HG03135 (cell line): ENCODE measurements at regions not wholly inside any gene's neighbourhood (a gene's known extent, or its start where the extent isn't known, plus 50 kb on each side); places are given as distances from the start of the nearest gene placed in this dataset.
A peak's percentile ranks its signal among the peaks of the same experiment; 100 is the strongest.
"Not testable (repeated sequence)": the region's sequence is repeated elsewhere in the genome, so short reads cannot be mapped to it uniquely, and the experiment has no call there.

Experiments used
- ATAC-seq: cut with Tn5 transposase; IDR thresholded peaks from one replicate; pipeline ENCODE4 v1.9.1; 2021; ENCODE audit warnings: mild to moderate bottlenecking, moderate library complexity; ENCODE audit not compliant: unreplicated experiment

DNA sequence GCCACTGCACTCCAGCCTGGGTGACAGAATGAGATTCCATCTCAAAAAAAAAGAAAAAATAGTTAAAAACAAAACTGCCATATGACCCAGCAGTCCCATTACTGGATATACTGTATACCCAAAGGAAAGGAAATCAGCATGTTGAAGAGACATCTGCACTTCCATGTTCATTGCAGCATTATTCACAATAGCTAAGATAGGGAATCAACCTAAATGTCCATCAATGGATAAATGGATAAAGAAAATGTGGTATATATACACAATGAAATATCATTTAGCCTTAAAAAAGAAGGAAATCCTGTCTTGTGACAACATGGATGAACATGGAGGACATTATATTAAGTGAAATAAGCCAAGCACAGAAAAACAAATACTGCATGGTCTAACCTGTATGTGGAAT is 160.7 kb downstream of the DUSP6 start:
- not testable (repeated sequence) for ATAC-seq

DNA sequence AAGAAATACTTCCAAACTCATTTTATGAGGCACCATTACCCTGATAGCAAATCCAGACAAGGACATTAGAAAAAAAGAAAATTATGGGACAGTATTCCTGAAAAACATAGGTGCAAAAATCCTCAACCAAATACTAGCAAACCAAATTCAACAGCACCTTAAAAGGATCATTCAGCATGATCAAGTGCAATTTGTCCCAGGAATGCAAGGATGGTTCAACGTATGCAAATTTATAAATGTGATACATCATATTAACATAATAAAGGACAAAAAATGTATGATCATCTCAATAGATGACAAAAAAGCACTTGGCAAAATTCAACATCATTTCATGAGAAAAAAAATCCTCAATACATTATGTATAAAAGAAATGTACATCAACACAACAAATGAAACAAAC is 162.9 kb downstream of the DUSP6 start:
- no peak for ATAC-seq

DNA sequence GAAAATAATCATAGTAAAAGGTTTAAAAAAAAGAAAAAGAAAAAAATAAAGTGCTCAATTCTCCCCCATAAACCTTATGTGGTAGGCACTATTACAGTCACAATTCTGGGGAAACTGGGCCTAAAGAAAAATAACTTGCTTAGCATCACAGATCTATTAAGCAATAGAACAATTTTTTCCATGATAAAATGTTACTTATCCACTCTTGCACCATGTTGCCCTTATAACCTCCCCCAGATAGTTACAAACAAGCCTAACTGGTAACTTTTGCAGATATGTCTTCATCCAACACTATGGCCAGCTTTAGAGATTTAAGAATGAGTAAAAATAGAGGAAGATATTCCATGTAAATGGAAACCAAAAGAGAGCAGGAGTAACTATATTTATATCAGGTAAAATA is 164.8 kb downstream of the DUSP6 start:
- no peak for ATAC-seq

DNA sequence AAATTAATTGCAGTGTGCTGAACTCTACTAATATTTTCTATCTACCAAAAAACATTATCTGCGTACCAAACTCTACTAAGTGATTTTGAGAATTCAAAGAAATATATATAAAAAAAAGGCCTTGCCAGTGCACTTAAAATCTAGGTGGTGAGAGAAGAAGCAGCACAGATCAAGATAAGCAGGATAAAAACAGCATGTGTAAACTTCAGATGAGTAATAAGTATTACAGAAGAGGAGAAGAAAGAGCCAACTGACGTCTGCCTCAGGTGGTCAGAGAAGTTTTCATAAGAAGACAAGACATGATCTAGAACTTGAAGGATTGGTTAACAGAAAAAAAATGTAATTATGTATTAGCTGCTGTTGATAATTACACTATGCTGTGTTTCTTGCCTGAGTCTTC is 166.4 kb downstream of the DUSP6 start:
- ATAC-seq = no peak

DNA sequence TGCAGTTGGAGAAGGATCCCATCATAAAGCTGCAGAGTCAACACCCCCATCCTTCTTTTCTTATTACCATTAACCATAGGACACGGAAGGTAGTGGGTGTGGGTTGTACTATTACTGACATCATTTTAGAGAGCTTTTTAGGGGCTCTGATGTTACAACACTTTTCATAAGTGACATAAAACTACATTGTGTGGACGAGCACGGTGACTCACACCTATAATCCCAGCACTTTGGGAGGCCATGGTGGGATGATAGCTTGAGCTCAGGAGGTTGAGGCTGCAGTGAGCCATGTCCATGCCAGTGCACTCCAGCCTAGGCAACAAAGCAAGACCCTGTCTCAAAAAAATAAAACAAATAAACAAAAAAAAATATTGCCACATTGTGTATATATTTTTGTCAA is 167.1 kb downstream of the DUSP6 start:
- ATAC-seq = no peak

DNA sequence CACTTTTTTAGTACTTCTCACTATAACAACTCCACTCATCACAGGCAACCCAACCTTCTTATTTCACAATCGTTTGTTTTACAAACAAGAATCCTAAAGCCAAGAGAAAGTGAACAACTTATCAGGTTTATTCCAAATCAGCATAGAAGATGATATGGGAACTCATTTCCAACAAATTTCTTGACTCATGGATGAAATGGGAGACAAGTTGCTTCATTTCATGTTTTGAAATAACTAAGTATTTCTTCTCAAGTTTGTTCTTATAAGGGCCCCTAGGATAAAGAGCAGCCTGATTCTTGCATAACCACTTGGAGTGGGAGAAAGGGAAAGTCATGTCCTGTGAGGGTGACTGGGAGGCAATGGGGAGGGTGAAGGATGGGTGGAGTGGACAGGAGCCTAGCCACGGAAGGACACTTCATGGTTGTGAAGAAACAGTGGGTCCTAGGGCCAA is 168.3 kb downstream of the DUSP6 start:
- no peak for ATAC-seq

DNA sequence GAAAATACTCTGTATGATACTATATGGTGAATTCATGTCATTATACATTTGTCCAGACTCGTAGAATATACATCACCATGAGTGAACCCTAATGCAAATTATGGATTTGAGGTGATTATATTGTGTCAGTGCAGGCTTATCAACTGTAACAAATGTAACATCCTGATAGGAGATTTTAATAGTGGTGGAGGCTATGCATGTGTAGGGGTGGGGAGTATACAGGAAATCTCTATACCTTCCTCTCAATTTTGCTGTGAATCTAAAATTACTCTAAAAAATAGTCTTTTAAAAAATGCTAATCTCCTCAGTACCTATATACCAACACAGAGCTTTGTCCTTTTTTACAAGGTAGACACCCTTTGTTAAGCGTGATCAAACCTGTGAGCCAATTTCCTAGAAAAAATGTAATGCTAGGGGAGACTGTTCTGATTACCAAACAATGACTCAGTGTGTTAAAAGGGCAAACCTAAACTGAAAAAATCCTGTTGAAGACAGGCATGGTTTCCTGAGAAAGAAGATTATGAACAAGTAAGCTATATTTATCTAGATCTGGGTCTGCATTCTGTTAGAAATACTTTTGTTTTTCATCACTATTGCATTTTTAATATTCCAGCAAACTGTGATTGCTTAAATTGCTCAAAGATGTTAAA is 170.9 kb downstream of the DUSP6 start:
- ATAC-seq = no peak

DNA sequence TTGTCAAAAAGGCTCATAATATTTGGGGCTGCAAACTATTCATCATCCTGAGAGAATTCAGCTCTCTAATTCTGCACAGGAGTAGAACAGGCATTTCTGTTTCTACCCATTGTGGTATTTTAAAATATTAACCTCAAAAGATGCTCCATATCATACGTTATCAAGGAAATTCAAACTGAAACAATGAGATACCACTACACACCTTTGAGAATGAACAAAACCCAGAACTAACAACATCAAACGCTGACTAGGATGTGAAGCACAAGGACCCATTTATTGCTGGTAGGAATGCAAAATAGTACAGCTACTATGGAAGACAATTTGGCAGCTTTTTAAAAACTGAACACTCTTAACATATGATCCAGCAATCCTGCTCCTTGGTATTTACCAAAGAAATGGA is 171.8 kb downstream of the DUSP6 start:
- no peak for ATAC-seq

DNA sequence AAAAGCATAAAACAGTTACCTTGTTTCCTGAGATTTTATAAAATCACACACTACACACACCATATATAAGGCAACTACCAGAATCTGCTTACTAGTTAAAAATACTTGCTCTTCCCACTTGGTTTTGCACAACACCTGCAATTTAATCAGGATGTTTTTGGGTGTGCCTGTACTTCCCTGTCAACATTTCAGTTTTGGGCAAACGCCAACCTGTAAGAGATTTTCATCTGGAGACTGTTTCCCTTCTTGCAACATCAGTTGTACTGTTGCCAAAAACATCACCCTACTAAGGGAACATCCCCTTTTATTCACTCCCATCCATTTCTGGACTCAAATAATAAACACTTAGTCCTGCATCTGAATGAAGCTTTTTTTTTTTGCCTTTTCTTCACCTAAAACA is 172.3 kb downstream of the DUSP6 start:
- no peak for ATAC-seq

DNA sequence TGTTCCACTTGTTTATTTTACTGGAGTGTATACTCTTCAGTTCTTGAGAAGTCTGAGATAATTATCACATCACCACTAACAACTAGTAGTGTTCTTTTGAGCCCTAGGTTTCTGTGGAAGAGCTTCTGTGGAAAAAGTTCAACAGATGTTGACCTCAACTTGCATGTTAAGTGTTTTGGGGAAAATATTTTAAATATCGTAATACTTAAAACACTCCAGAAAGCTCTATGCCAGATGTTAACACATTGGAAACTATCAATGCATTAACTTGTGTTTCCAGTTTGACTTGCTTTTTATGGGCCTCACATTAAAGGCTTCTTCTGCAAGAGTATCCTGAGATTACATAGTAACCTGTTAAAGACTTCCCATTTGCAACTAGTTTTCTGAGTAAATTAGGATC is 173.1 kb downstream of the DUSP6 start:
- no peak for ATAC-seq

DNA sequence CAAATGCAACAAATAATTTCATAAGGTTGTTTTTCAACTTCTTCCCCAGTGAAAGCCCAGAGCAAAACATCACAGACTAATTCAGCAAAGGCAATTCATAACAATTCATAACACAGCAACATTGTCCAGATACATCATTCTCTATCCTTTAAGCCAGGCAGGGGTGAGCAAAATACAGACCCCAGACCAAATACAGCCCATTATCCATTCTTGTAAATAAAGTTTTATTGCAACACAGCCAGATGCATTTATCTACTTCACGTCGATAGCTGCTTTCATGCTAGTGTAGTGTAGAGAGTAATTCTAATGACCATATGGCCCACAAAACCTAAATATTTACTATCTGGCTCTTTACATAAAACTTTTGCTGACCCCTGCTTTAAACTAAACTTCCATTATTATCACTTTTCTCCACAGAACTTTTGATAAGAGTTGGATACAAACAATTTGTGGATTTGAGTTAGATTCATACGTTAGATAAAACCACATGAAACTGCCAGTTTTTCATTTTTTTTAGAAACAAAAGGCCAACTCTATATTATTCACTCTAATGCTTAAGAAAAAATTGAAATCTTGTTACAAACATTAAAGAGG is 174.4 kb downstream of the DUSP6 start:
- ATAC-seq = no peak

DNA sequence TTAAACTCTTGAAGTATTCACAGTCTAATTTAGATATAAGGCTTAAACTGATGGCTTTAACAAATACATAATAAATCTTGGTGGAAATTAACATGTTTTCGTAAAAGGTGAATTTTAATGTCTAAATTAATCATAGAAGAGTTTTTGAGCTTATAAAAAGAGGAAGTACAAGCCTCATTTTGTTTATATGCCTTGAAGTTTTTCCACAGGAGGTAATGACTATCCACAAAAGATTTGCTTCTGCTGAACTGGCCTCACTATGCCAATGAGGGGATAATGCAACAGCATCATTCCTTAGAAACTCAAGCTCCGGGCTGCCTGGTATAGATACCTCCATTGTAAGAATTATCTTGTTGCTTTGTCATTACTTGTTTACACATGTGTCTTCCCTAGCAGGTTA is 175.6 kb downstream of the DUSP6 start:
- no peak for ATAC-seq

DNA sequence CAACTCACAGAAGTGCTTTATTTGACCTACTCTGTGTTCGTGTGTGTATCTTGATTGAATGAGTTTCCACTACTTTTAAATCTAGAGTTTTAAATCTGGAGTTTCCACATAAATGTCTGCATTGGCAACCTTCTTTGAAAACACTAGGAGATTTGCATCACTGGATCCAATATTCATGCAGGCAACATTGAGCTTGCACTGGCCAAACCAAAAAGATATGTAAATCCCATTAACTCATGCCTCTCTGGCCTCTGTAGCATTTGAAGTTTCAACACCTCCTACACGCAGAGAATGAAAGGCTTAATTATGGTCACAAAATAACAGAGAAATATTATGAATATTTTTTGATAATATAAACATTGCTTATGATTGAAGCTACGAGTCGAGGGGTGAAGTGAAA is 178.6 kb downstream of the DUSP6 start:
- no peak for ATAC-seq

DNA sequence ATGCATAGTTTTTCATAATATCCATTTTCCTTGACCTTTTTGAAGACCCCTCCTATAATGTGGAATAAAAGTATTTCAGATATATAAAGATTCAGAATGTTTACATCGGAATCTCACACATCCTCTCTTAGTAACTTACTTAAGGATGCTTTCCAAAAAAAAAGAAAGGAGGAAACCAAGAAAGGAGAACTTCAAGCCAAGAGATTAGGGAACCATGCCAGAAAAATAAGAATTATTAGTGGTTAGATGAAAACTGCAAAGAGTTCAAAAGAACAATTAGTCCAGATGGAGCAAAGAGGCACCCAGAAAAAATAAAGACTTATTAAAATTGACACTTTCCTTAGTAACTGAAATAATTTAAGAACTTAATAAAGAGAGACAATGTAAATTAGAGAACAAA is 179.2 kb downstream of the DUSP6 start:
- no peak for ATAC-seq

DNA sequence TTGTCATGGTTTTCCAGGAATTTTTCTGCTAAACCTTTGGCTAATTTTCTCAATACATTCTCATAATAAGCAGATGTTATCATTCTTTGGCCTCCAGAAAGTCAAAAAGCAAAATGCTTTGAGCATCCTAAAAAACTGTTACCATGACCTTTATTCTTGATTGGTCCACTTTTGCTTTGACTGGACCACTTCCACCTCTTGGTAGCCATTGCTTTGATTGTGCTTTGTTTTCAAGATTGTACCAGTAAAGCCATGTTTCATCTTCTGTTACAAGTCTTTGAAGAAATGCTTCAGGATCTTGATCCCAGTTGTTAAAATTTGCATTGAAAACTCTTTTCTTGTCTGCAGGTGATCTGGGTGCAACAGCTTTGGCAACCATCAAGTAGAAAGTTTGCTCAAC is 180.1 kb downstream of the DUSP6 start:
- no peak for ATAC-seq

DNA sequence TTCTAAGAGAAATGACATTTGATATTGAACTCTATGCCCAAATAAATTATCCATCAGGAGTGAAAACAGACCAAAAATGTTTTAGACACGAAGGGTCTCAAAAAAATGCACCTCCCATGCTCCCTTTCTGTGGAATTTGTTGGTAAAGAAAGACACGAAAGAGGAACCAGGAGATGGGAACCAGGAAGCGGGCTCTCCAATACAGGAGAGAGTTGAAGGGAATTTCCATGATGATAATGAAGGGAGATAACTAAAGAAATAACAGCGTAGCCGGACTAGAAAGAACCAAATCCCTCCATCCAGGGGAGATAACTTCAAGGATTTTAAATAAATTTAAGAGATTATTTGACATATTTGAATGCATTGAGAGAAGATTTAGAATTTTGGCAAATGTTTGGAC is 183.0 kb downstream of the DUSP6 start:
- no peak for ATAC-seq

DNA sequence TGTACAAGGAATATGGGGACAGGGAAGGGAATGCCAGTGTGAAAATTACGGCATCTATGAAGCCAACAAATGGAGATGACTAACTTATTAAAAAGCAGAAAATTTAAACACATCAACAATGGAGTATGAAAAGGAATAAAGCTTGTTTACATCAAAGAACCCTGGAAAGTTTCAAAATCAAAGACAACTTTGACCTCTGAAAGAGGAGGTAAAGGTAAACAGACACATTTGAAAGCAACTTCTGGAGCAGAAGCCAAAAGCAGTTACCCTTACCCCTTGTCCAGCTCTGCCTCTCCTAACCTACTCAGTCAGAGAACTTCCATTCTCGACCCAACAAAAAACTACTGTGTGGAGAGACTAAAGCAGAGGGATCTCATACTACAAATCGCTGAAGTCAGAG is 184.3 kb downstream of the DUSP6 start:
- ATAC-seq = no peak

DNA sequence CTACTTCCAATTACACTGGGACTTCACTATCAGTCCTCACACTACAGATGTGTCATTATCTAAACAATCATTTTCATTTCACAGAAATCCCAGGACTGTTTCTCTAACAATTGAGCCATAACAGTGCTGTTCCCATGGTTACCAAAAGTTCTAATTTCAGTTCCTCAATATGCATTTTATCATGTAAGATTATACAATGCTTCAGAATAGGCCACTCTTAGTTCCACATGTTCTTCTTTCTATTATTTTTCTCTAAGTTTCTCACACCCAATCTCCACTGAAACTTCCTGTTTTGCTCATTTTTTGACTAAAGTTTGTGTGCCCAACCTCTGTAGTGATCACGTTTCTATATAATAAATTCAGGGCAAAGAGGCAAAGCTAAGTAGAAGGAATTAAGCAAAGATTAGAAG is 185.8 kb downstream of the DUSP6 start:
- peak; percentile 98 for ATAC-seq

DNA sequence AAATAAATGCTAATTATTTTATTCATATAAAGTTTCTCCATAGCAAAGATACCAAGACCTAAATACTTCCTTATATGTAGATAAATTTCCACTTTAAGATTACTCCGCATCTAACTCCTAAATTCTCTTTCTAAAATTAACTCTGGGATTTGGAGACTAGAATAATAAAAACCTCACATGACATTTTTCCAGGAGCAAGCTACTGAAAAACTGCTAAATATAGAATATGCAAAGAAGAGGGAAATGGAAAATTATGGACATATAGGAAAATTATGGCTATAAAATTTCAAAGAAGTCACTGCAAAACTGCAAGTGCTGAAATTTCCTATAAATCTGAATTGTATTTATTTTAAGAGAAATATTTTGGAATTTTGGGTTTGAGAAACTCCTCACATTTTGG is 186.2 kb downstream of the DUSP6 start:
- ATAC-seq = no peak

DNA sequence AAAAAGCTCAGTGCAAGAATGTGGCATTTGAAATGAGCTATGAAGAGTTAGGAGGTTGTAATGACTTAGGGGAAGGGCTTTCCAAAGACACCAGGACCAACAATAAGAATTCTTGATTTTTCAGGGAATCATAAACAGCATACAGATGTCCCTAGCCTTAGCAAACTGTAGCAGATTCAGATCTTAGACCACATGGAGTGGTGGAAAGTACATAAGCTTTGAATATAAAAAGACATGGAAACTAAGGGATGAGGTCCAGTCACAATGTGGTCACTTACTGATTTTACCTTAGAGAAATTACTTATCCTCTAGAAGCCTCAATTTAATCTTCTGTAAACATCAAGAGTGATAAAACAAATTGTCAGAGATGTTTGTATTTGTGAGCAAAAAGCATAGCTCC is 186.6 kb downstream of the DUSP6 start:
- no peak for ATAC-seq

DNA sequence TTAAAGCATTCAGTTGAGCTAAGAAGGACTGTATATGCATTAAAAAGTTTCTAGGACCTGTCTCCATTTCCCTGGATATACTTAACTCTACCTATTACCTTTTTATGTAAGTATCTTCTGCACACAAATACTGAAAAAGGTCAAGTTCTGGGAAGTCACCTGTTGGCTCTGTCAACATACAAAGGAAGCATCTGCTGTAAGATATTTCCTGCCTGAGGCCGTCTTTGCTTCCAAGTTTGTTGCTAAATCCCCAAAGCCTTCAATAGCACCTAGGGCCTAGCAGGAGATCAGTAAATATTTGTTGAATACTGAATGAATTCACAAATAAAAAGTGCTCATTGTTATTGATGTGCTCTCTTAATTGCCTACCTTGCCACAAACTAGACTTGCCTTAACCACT is 188.4 kb downstream of the DUSP6 start:
- ATAC-seq = no peak

DNA sequence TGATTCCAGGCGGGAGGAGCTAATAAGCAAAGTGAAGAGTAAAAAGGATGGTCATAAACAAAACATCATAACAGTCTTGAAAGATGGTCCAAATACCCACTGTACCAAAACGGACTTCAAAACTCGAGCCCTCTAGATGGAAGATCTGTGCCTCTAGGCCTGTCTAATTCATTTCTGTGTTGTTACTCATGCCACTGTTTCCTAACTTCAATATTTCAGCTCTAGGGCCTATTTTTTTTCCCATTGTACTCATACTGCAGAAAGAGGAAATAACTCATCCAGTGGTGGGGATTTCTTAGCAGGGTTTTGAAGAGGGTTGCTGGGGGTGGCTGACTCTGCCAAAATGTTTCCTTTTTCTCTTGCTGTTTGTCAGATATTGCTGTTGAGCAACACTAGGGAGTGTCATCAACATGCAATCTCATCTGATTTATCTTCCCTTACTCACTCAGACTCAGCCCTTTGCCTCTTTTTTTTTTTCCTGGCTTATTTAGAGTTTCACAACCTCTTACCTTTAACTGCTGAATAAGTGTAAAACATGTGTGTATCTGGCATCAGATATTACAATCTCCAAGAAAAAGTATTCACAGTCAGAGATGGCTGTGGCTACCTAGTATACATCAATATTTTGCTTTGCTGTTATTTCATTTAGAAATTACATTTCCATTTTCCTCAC is 189.6 kb downstream of the DUSP6 start:
- ATAC-seq = no peak

DNA sequence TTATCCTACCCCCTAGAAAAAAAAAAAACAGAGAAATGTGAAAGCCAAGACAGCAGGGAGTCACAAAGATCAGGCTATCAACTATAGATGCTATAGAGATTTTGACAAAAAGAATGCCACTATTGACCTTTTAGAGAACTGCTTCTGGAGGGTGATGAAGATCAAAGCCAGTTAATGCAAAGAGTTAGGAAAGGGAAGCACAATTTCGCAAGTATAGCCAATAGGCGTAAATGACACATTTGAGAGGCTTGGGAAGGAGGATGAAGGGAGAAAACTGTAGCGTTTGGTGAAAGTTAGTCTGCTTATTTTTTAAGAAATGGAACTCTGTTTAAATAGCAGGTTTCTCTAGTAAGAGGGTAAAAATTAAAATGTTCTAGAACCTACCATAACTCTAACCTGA is 190.7 kb downstream of the DUSP6 start:
- no peak for ATAC-seq
